ENCODE measurements at regions not wholly inside any gene's neighbourhood (a gene's known extent, or its start where the extent isn't known, plus 50 kb on each side); places are given as distances from the start of the nearest gene placed in this dataset.

GRCh38 chr18:56207989-56208388 lies 430.4 kb downstream of the TXNL1 start:
- Histone ChIP-seq H3K27ac (no peak overlapping the region), H3K4me1 (no peaks in the 10 kb centered on the region), H3K36me3 (ENCODE audit: insufficient read depth in 1 of 2, low read depth in 1 of 2) (no peaks in the 10 kb centered on the region), H3K9me3 (peaks cover 13% of the 10 kb centered on the region), H3K27me3 (ENCODE audit: insufficient read depth in 3 of 3, low read length in 2 of 3) (no peaks in the 10 kb centered on the region), H3K4me3 (no peak overlapping the region)
- intact Hi-C loops (cut with DNase I): no loop called here
- no peak for TF ChIP-seq CTCF (IDR thresholded peaks at IDR 0.05)
- 87 to 95% (median 92%) methylated on average over 6 of the region's 6 CpGs for WGBS, 3 donors
- DNase-seq (no peak), ATAC-seq (no peak)

GRCh38 chr18:56204052-56204451 lies 434.3 kb downstream of the TXNL1 start:
- Histone ChIP-seq H3K36me3 (ENCODE audit: insufficient read depth in 1 of 2, low read depth in 1 of 2) (no peaks in the 10 kb centered on the region), H3K27me3 (ENCODE audit: insufficient read depth in 3 of 3, low read length in 2 of 3) (no peaks in the 10 kb centered on the region), H3K4me3 (no peak overlapping the region), H3K27ac (no peak overlapping the region), H3K9me3 (peaks cover 13% of the 10 kb centered on the region), H3K4me1 (no peaks in the 10 kb centered on the region)
- DNase-seq: no peak
- no peak for ATAC-seq
- intact Hi-C loops (cut with DNase I): no loop called here
- TF ChIP-seq CTCF (IDR thresholded peaks at IDR 0.05): no peak

- ATAC-seq: no peak
- H3K9me3 ChIP-seq: peaks cover 13% of the 10 kb centered on the region
- H3K4me1 ChIP-seq: no peaks in the 10 kb centered on the region
- intact Hi-C loops (cut with DNase I): no loop called here
- no peak overlapping the region for H3K27ac ChIP-seq
- no peak overlapping the region for H3K4me3 ChIP-seq
- H3K36me3 ChIP-seq (ENCODE audit: insufficient read depth in 1 of 2, low read depth in 1 of 2): no peaks in the 10 kb centered on the region
- no peak for DNase-seq
- 33 to 47% (median 34%) methylated on average over 3 of the region's 3 CpGs for WGBS, 3 donors
- H3K27me3 ChIP-seq (ENCODE audit: insufficient read depth in 3 of 3, low read length in 2 of 3): no peaks in the 10 kb centered on the region
- no peak for TF ChIP-seq CTCF (IDR thresholded peaks at IDR 0.05)
Measured at GRCh38 chr18:56202678-56203077, 435.7 kb downstream of the TXNL1 start.

- no peaks in the 10 kb centered on the region for H3K4me1 ChIP-seq
- no peaks in the 10 kb centered on the region for H3K36me3 ChIP-seq (ENCODE audit: insufficient read depth in 1 of 2, low read depth in 1 of 2)
- DNase-seq: no peak
- H3K9me3 ChIP-seq: peaks cover 13% of the 10 kb centered on the region
- 63 to 87% (median 74%) methylated on average over 1 of the region's 1 CpG for WGBS, 3 donors
- intact Hi-C loops (cut with DNase I): no loop called here
- no peaks in the 10 kb centered on the region for H3K27me3 ChIP-seq (ENCODE audit: insufficient read depth in 3 of 3, low read length in 2 of 3)
- peak overlapping the region; percentile 36 for H3K27ac ChIP-seq
- ATAC-seq: no peak
- TF ChIP-seq CTCF (IDR thresholded peaks at IDR 0.05): no peak
- no peak overlapping the region for H3K4me3 ChIP-seq
Measured at GRCh38 chr18:56200381-56200911, 437.9 kb downstream of the TXNL1 start.

- Histone ChIP-seq H3K4me3 (no peak overlapping the region), H3K36me3 (ENCODE audit: insufficient read depth in 1 of 2, low read depth in 1 of 2) (no peaks in the 10 kb centered on the region), H3K9me3 (peaks cover 13% of the 10 kb centered on the region), H3K4me1 (no peaks in the 10 kb centered on the region), H3K27me3 (ENCODE audit: insufficient read depth in 3 of 3, low read length in 2 of 3) (no peaks in the 10 kb centered on the region), H3K27ac (peak overlapping the region; percentile 36)
- intact Hi-C loops (cut with DNase I): no loop called here
- ATAC-seq (no peak), DNase-seq (no peak)
- TF ChIP-seq CTCF (IDR thresholded peaks at IDR 0.05): no peak
- 60 to 66% (median 62%) methylated on average over 8 of the region's 8 CpGs for WGBS, 3 donors
Measured at GRCh38 chr18:56199580-56200330, 438.6 kb downstream of the TXNL1 start.

Data from psoas muscle (tissue), 7 donors.